HPDE6-E6E7 (cell line): ENCODE measurements at regions not wholly inside any gene's neighbourhood (a gene's known extent, or its start where the extent isn't known, plus 50 kb on each side); places are given as distances from the start of the nearest gene placed in this dataset.
"Not testable (repeated sequence)": the region's sequence is repeated elsewhere in the genome, so short reads cannot be mapped to it uniquely, and the experiment has no call there.

Source experiments
- DNase-seq: peaks from one replicate; pipeline ENCODE4 v3.0.0; 2011; ENCODE audit warnings: missing footprints; ENCODE audit errors: extremely low spot score

DNA sequence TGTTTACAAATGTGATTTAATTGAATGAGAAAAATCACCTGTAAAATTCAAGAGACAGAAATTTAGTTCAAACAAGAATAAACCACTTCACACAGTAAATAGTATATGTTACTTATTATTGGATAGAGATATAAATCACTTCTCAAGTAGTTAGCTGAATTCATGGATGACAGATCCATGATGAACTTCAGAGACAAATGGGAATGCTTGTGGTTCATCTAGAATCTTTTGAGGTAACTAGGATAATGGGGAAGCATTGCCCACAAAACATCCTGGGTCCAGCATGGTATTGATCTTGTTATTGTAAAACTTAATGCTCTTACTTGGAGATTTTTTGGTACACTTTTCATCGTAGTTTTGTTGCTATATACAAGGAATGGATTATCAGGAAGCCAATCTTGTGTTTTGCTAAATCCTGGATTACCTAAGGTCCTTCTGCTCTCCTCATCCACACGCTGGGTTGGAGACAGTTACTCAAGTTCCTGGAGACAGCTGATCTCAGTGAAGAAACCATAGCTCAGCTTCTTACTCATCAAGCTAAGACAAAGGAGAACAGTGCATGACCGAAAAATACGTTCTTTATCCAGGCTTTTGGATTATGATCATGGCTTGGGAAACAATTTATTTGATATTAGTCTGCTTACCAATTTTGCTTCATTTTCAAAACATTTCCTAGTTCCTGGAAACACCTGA lies 142.5 kb upstream of the PREP start:
- no peak for DNase-seq

DNA sequence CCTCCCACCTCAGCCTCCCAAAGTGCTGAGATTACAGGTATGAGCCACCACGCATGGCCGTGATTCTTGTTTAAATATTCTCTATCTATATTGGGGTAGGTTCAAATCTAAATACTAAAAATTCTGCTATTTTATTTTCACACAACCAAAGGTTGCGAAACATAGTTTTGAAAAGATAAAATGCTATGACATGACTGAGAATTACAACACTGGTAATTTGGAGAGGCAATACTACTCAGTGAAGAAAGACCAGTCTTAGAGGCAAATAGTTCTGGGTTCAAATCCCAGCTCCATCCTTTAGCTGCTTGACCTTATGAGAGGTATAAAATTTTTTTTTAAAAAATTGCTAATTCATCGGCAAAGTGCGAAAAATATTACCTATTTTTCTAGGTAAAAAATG lies 137.0 kb upstream of the PREP start:
- no peak for DNase-seq

DNA sequence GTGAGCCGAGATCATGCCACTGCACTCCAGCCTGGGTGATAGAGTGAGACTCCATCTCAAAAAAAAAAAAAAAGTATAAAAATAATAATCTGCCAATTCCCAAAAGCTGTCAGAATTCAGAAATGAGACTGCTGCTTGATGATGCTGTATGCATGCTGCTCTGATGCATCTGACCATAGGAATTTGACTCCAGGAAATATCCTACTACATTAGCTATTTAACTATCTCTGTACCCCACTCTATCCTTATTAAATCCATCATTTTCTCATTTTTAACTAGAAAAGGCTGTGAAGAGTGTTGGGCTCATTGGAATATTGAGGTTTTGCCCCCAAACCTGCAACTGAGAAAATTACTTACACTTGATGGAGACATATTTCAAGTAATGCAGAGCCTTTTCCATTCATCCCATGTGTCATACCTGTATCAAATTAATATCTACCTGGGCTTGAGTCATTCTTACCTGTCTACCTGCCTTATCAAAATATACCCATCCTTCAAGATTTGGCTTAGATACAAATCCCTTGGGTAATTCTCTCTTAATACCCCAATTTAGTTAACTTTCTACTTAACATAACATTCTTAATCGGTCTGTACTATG lies 135.2 kb upstream of the PREP start:
- no peak for DNase-seq

DNA sequence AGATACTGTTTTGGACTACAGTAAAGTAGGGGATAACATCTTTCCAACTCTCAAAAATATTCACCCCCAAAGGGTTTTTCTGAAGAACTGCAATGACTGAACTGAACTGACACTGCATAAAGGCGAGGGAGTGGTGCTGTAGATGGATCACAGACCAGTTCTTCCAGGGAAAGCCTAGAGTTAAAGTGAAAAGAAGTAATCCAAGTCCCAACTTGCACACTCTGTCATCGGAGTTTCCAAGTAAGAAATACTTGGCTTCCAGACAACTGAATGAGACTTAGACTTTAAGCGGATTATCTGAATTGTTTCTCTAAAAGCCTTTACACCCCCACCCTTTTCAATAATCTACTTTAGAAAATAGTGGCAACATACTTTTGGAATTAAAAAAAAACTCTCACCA lies 134.1 kb upstream of the PREP start:
- peak; percentile 76 for DNase-seq

DNA sequence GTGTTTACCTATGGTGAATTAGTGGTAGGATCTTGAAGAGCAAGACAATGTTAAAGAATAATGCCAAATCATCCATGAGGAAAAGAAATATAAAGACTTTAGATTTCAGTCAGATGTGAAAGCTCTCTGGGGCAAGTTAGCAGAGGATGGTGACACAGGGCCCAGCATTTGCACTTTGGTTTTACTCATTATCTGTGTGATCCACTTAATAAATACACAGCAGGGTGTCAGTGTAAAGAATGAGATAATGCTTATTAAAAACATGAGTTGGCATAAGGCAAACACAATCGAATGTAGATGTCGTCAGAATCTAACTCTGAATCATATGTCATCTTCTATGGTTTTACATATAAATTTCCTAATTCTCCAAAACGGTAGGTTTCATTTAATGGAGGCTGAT lies 130.4 kb upstream of the PREP start:
- DNase-seq, result no peak

DNA sequence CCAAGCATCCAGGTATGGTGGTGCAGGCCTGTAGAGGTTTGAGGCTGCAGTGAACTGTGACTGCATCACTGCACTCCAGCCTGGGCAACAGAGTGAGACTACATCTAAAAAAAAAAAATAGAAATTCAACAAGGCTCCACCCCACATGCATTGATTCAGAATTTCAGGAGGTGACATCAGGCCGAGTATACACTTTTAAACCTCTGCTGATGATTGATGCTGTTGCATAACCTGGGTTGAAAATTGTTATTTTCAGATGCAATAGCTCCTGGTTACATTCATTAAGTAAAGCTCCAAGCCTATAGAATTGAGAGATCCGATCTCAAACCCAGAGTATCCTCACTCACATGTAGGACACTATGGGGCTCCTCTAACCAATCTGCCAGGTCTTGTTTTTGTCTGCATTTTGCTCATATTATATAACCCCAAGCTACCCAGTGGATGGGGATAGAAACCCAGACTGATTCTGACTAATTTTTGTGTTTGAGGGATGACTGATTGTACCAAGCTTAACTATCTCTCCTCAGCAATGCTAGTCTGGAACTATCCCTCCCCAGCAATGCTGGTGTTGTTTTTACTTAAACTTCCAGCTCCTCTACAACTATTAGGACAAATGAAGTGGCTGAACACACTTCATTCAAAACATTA lies 123.5 kb upstream of the PREP start:
- no peak for DNase-seq

DNA sequence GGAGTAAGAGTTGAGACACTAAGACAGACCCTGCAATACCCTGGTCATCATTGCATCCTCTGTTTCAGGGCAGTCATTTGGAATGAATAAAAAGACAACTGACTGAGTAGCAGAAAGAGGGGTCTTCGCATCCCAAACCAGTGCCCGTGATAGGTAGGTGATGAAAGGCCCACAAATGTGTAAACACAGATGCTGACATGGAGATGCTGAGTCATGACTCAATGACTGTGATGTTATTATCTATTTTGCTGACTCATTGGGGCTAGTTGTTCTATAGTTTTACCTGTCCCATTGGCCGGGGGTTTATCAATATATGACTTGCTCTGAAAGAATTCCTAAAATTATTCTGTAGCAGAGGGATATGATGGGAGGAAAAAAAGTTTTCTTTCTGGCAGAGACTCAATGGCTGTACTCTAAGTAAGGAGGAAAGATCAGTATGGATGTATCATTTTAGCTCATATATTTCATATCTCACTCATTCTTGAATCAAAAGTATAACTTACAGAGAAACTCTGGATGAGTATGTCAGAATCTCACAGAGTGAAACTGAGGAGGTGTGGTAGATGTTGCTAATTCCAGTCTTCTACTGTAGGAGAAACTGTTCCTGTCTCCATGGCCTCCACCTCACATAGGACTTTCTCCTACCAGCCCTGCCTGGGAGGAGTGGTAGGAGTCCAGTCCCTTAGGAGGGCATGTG lies 119.9 kb upstream of the PREP start:
- no peak for DNase-seq

DNA sequence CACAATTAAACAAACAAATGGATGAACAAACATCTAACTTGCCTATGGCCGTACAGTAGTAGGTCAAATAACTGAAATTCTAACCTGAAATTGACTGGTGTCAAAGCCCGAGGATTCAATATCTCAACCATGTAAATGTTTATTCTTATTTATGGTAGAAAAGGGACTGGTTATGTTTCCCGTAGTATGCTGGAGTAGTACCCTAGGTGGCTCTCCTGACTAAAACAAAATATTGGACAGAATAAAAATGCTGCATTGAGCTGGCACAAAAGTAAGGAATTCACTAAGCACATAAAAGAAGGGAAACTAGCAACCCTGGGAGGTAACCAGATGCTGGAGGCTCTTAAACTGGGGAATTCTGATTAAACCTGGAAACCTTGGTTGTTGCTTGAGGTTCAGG lies 117.1 kb upstream of the PREP start:
- DNase-seq, result no peak

DNA sequence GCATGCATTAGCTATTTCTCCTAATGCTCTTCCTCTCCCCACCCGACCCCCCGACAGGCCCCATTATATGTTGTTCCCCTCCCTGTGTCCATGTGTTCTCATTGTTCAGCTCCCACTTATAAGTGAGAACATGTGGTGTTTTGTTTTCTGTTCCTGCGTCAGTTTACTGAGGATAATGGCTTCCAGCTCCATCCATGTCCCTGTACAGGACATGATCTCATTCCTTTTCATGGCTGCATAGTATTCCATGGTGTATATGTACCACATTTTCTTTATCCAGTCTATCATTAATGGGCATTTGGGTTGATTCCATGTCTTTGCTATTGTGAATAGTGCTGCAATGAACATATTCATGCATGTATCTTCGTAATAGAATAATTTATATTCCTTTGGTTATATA lies 116.1 kb upstream of the PREP start:
- not testable (repeated sequence) for DNase-seq

DNA sequence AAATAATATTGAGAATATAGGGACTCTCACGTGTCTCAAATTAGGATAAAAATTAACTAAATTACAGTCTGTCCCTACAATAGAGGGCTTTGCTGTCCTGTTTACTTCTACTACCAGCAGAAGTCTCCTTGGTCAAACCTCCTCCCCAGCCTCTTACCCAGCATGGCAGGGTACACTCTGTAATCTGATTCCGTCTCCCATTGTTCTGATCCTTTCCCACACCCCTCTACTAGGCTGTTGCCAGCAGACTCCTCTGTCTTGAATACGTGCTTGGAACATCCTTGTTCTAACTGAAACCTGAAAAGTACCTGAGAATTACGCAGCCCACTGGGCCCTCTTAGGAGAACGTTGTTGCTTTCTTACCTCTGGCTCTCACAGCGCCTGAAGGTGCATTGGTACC lies 112.2 kb upstream of the PREP start:
- no peak for DNase-seq

DNA sequence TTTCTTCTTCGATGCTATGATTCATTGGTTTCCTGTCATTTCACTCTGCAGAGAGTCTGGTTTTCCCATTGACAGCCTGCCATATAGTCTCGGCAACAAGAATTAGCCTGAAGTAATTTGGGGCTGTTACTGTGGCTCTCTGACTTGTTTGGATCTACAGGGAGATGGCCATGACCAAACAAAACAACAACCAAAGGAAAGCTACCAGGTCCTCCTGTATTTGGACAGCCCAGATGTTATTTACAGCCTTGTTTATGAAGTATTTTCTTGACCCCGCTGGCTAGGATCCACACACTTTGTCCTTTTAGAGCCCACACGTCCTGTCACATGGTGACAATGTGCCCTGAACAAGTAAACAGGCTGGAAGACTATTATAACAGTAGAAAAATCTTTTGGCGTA lies 111.4 kb upstream of the PREP start:
- no peak for DNase-seq

DNA sequence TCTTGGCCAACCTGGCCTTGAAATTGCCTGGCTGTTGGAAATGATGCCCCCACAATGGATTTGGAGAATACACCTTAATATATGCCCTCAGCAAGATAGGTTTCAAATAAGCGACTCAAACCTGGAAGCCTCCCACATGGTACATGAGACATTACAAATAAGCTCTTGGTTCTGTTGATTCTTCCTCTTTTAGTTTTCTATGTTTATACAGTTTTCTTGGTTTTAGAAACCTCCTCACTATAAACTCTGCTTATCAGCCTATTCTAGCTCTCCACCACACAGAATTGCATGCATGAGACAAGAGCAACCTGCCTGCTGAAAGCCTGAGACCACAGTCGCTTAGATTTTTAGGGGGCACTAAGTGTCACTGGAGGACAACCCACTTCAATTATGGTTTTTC lies 108.8 kb upstream of the PREP start:
- DNase-seq, result no peak

DNA sequence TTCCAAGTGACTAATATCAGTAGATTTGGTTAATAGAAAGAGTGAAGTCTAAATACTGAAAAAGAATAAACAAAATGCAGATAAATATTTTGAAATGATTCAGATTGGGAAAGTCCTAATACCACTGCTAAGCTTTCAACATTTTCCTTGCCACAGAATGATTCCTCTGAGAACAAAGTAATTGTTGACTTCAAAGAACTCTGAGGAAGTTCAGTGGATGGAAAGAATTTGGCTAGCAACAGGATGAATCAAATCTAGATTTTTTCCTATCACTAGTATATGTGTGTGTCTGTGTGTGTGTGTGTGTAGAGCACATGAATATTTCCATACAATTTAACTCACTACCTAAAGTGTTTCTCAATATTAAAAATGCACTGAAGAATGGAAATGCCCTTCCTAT lies 107.9 kb upstream of the PREP start:
- no peak for DNase-seq

DNA sequence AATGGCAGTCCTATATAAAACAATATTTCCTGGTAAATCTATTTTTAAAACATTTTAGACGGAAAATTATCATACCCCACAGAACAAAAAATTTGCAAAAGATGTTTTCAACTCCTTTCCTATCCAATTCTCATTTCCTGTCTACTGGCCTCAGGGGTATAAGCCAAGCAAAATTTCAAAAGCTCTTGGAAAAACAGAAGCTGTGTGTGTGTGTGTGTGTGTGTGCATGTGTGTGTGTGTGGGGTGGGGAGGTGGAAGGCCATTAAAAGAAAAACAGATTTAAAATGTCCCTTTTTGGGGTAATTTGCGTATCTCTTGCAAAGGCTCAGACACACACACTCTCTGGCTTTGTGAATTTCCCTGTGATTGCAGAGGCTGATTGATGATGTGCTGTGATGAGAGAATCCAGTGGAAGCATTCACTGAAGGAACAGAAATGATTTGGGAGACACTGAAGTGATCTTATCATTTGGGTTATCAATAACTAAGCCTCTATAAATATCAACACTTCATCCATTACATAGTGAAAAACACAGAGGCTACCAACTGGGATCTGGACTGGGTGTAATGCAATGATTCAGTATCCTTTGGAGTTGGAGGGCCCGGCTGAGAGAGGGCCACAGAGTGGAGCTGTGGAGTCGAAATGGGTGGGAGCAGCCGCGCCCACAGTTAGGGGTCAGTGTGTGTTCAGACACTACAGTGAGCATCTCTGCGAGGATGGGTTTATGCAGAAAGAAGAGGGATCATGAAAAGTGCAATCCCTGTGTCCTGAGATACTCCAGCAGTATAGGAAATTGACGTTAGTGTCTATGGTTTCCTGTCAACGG lies 106.8 kb upstream of the PREP start:
- no peak for DNase-seq

DNA sequence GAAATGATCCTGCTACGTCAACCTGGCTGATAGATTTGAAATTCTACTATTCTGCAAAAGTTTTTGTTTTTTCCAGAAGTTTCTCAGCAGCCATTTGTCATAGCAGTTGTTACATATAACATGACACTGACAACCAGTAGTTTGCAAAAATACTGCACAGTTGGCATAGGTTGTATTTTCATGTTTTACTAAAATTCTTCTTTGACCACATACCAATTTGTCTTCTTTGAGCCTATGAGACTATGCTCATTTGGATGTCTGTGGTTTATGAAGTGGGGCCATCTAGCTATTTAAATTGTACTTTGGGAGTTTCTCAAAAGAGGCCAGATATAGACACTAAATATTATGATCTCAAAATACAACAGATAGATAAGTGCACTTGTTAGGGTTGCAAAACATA lies 104.9 kb upstream of the PREP start:
- DNase-seq, result no peak

DNA sequence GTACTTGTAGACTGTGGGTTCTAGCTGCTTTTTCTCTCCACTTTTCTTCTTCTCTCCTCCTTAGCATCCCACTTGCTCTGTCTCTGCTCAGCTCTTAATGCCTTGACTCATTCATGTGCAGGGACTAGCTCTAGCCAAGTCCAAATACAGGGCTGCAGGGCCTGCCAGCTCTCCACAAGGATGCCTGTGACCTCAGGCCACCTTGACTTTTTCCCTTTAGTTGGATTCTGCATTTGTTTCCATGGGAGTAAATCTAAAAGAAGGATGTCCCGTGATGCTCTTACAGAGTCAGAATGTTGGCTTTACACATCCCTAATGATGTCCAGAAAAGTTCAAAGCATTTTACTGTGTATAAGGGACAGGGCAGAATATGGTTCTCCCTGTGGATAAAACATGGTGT lies 101.8 kb upstream of the PREP start:
- no peak for DNase-seq

DNA sequence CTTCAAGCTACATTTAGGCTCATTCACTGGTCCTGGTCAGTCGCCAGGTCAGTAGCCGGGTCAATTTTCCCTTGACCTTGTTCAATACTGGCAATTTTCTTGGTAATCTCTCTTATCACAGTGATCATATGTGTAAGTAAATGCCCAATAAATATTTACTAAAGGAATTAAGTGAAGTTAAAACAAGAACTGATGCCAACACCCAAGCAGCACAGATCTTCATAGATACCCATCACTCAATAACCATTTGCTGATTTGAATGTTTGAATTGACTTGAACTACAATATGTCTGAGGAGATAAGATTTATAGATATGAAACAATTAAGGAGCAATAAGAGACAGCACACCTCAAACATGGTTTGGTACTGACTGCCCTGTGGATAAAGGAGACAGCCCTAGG lies 100.8 kb upstream of the PREP start:
- DNase-seq, result no peak

DNA sequence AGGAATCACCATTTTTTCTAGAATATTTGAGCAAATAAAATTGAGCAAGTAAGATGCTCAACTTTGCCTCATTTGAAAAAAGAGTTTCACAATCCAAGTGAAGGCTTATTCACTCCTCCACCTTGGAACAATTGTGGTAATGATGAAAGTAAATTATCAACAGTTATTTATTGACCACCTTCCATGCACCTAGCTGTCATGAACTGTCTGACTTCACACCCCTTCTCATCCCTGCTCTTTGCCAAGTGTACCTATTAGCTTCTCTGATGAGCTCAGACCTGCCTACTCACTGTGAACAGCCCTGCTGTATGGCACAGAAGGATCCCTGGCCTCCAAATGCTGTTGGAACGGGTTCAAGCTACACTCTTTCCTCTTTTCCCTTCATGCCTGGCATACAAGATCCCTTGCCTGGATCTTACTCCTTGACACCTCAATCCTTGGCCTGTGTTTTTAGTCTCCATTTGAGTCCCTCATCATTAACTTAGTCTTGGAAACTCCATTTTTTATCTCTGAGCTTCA lies 99.0 kb upstream of the PREP start:
- no peak for DNase-seq

DNA sequence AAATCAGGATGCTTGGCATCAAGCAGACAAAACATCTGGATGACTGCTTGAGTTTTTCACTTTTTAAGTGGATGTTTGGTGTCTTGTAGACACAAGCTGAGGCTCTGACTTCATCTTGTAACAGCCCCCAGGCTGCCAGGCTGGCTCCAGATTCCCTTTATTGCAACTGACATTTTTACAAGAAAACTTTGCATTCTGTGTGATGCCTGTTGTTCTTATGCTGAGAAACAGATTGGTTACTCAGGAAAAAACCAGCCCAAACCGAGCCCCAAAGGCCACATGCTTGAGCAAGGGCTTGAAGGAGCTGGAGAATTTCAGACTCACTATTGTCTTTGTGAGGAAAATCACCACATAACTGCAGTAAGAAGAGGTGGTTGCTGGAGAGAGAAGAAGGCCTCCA lies 98.4 kb upstream of the PREP start:
- DNase-seq, result no peak

DNA sequence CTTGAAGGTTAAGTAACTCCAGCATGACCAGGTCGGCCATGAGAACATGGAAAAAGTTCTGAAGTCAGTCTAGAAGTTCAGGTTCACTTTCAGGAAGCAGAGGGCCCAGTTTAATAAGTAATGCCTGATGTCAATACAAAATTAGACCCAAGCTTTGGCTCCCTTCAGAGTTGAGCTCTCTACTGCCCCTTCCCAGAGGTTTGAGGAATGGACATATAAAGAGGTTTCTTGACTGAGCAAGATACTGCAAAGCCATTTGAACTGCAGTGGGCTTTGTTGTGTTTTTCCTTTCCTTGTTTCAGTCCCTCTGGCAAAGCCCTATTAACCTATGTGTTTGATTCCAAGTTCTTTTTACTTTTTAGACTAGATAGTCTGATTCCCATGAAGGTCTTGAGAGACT lies 97.8 kb upstream of the PREP start:
- DNase-seq, result no peak

DNA sequence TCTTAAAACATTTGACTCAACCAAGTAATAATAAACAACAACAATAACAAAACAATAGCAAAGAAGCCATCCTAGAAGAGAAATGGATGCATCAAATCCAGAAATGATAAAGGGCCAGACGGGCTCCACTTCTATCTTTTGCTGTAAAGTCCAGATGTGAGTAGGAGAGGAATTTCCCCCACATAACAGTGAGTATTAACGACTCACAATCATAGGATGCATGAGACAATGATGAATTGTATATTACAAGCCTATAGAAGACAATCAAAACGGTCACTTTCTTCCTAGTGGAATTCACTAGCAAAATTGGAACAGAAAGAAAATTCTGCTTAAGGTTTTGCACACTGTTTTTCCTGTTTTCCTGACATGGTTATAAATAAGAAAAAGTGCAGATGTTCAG lies 97.0 kb upstream of the PREP start:
- no peak for DNase-seq
